Spleen (tissue), 11 donors: ENCODE measurements at regions not wholly inside any gene's neighbourhood (a gene's known extent, or its start where the extent isn't known, plus 50 kb on each side); places are given as distances from the start of the nearest gene placed in this dataset.

Experiments used
- DNase-seq: peaks from one replicate; pipeline ENCODE4 v3.0.0-alpha.2; 2020
- H3K27ac ChIP-seq, 8 donors: fragments of 200-600 bp; sonication (generic) in 7 of 8; 1 replicate in 4 of 8; 2 replicates in 4 of 8; pipeline versions ENCODE4 v1.5.0 to v1.8.0; 2016 to 2021; ENCODE audit warnings: inconsistent platforms in 4 of 8, mild to moderate bottlenecking in 4 of 8, moderate library complexity in 1 of 8
- H3K27me3 ChIP-seq, 7 donors: fragments of 200-600 bp; sonication (generic) in 6 of 7; replicated peaks in 1 of 7; 1 replicate in 4 of 7; 2 replicates in 3 of 7; pipeline versions ENCODE4 v1.5.0 to v1.8.0; 2016 to 2021; ENCODE audit warnings: inconsistent platforms in 3 of 7, mild to moderate bottlenecking in 1 of 7
- H3K36me3 ChIP-seq, 6 donors: fragments of 200-600 bp; sonication (generic) in 5 of 6; 1 replicate in 4 of 6; 2 replicates in 2 of 6; pipeline versions ENCODE4 v1.5.0 to v1.8.0; 2016 to 2021; ENCODE audit warnings: inconsistent platforms in 2 of 6
- H3K4me1 ChIP-seq, 6 donors: fragments of 200-600 bp; sonication (generic) in 5 of 6; 1 replicate in 3 of 6; 2 replicates in 3 of 6; pipeline versions ENCODE4 v1.5.0 to v1.8.0; 2016 to 2021; ENCODE audit warnings: inconsistent platforms in 3 of 6
- H3K4me3 ChIP-seq, 8 donors: fragments of 200-600 bp; sonication (generic) in 7 of 8; 1 replicate in 4 of 8; 2 replicates in 4 of 8; pipeline versions ENCODE4 v1.5.0 to v1.8.0; 2016 to 2021; ENCODE audit warnings: inconsistent platforms in 4 of 8, mild to moderate bottlenecking in 4 of 8, moderate library complexity in 2 of 8
- H3K9me3 ChIP-seq, 8 donors: fragments of 200-600 bp; sonication (generic) in 7 of 8; 1 replicate in 4 of 8; 2 replicates in 4 of 8; pipeline versions ENCODE4 v1.5.0 to v1.8.0; 2016 to 2021; ENCODE audit warnings: inconsistent platforms in 4 of 8
- CTCF ChIP-seq, 11 experiments: fragments of 200-600 bp in 7 of 11; fragments of 450-650 bp in 4 of 11; sonication (generic) in 4 of 11; IDR thresholded peaks in 8 of 11; conservative IDR thresholded peaks in 3 of 11; 1 replicate in 7 of 11; 2 replicates in 4 of 11; pipeline versions ENCODE4 v1.4.0 to v1.8.0; 2016 to 2021; ENCODE audit warnings: antibody characterized with exemption in 11 of 11, inconsistent platforms in 4 of 11, mild to moderate bottlenecking in 1 of 11
- POLR2A ChIP-seq, 3 donors: fragments of 450-650 bp; IDR thresholded peaks; one replicate each; pipeline ENCODE4 v1.5.1; 2017; ENCODE audit warnings: antibody characterized with exemption in 3 of 3, mild to moderate bottlenecking in 1 of 3
- POLR2AphosphoS5 ChIP-seq, 3 donors: sonication (generic); formaldehyde crosslinking; IDR thresholded peaks; one replicate each; pipeline ENCODE4 v1.5.1; 2017; ENCODE audit warnings: antibody characterized with exemption in 3 of 3
- WGBS, 5 donors: extraction: QIAGEN DNeasy Blood & Tissue Kit in 3 of 5; methylation state at CpG; one replicate each; pipeline versions ENCODE4 v1.1.5 to v1.1.7; 2013 to 2018; 5-methylcytosine and 5-hydroxymethylcytosine counted together
- intact Hi-C: fragments of 100-400 bp; cut with DNase I; formaldehyde crosslinking; loops from one replicate; pipeline ENCODE4 v1.15.0; 2023; ENCODE audit warnings: low total_unique reads
- donor health status: healthy with polysubstance abuse.
- donor health status: DM: no; HTN: no; CAD: no; lungs with moderate emphysema.
- donor health status: DM: no; HTN: no; CAD: no.
- donor health status: Bipolar disorder and iron deficiency.
- donor health status: healthy.
- donor health status: DM: no; HTN: no; CAD: no.
- donor health status: DM: yes; HTN: yes; CAD: no.

GRCh38 chr16:86145669-86146068 is 246.7 kb downstream of the IRF8 start:
- intact Hi-C loops = no loop called here
- 19 to 50% (median 43%) methylated on average over 1 of the region's 1 CpG for WGBS, 5 donors
- no peak for DNase-seq
- H3K27ac ChIP-seq = no peak overlapping the region
- H3K4me1 ChIP-seq = no peaks in the 10 kb centered on the region
- no peak overlapping the region for H3K4me3 ChIP-seq
- TF ChIP-seq POLR2A (IDR thresholded peaks at IDR 0.05) = no peak
- TF ChIP-seq CTCF (IDR thresholded peaks at IDR 0.05 in 8 of 11, conservative IDR thresholded peaks at IDR 0.05 in 3 of 11) = no peak
- no peak for TF ChIP-seq POLR2AphosphoS5 (IDR thresholded peaks at IDR 0.05)
- no peaks in the 10 kb centered on the region for H3K36me3 ChIP-seq
- peaks cover 0 to 9% (median 0%) of the 10 kb centered on the region in 7 donors for H3K27me3 ChIP-seq
- no peaks in the 10 kb centered on the region for H3K9me3 ChIP-seq

- intact Hi-C loops = no loop called here
- Histone ChIP-seq H3K4me1 (no peaks in the 10 kb centered on the region), H3K9me3 (no peaks in the 10 kb centered on the region), H3K27ac (no peak overlapping the region), H3K27me3 (peaks cover 0 to 50% (median 5%) of the 10 kb centered on the region in 7 donors), H3K4me3 (no peak overlapping the region), H3K36me3 (no peaks in the 10 kb centered on the region)
- TF ChIP-seq POLR2A (IDR thresholded peaks at IDR 0.05) (no peak), POLR2AphosphoS5 (IDR thresholded peaks at IDR 0.05) (no peak), CTCF (IDR thresholded peaks at IDR 0.05 in 8 of 11, conservative IDR thresholded peaks at IDR 0.05 in 3 of 11) (no peak)
- WGBS, 5 donors = 72 to 87% (median 81%) methylated on average over 18 of the region's 18 CpGs
- DNase-seq = no peak
These were observed 251.8 kb downstream of the IRF8 start for GRCh38 chr16:86150641-86151238.

- DNase-seq = no peak
- Histone ChIP-seq H3K27ac (no peak overlapping the region), H3K27me3 (peaks cover 0 to 54% (median 5%) of the 10 kb centered on the region in 7 donors), H3K9me3 (no peaks in the 10 kb centered on the region), H3K36me3 (no peaks in the 10 kb centered on the region), H3K4me1 (no peaks in the 10 kb centered on the region), H3K4me3 (no peak overlapping the region)
- TF ChIP-seq POLR2A (IDR thresholded peaks at IDR 0.05) = no peak
- TF ChIP-seq CTCF (IDR thresholded peaks at IDR 0.05 in 8 of 11, conservative IDR thresholded peaks at IDR 0.05 in 3 of 11) = no peak
- TF ChIP-seq POLR2AphosphoS5 (IDR thresholded peaks at IDR 0.05) = no peak
- WGBS, 5 donors = 84 to 89% (median 86%) methylated on average over 21 to 22 of the region's 22 CpGs
- intact Hi-C loops = no loop called here
These were observed 252.4 kb downstream of the IRF8 start for GRCh38 chr16:86151239-86151851.

GRCh38 chr16:86156155-86156554 is 257.2 kb downstream of the IRF8 start:
- intact Hi-C loops = no loop called here
- no peak overlapping the region for H3K27ac ChIP-seq

More at GRCh38 chr16:86156155-86156554, 257.2 kb downstream of the IRF8 start:
- H3K4me1 ChIP-seq = peaks cover 0 to 7% (median 0%) of the 10 kb centered on the region in 6 donors
- TF ChIP-seq POLR2A (IDR thresholded peaks at IDR 0.05) = no peak
- no peak for TF ChIP-seq POLR2AphosphoS5 (IDR thresholded peaks at IDR 0.05)
- TF ChIP-seq CTCF (IDR thresholded peaks at IDR 0.05 in 8 of 11, conservative IDR thresholded peaks at IDR 0.05 in 3 of 11) = no peak
- 51 to 65% (median 57%) methylated on average over 3 of the region's 3 CpGs for WGBS, 5 donors
- H3K27me3 ChIP-seq = peaks cover 0 to 54% (median 2%) of the 10 kb centered on the region in 7 donors
- DNase-seq = no peak
- no peaks in the 10 kb centered on the region for H3K9me3 ChIP-seq
- no peak overlapping the region for H3K4me3 ChIP-seq
- no peaks in the 10 kb centered on the region for H3K36me3 ChIP-seq
